Hepatocyte (in vitro differentiated cells): ENCODE measurements at regions not wholly inside any gene's neighbourhood (a gene's known extent, or its start where the extent isn't known, plus 50 kb on each side); places are given as distances from the start of the nearest gene placed in this dataset.
A peak's percentile ranks its signal among the peaks of the same experiment; 100 is the strongest.

Experiments
- DNase-seq: peaks from one replicate; pipeline ENCODE4 v3.0.0-alpha.2; 2016; ENCODE audit warnings: low spot score
- H2AFZ ChIP-seq: fragments of 200-600 bp; sonication (generic); 2 replicates; pipeline ENCODE4 v1.6.0; 2016; ENCODE audit warnings: antibody characterized with exemption, mild to moderate bottlenecking
- H3K27ac ChIP-seq: fragments of 200-600 bp; sonication (generic); 2 replicates; pipeline ENCODE4 v1.5.1; 2016; ENCODE audit warnings: mild to moderate bottlenecking
- H3K27me3 ChIP-seq: fragments of 200-600 bp; sonication (generic); 2 replicates; pipeline ENCODE4 v1.6.1; 2016
- H3K36me3 ChIP-seq: fragments of 200-600 bp; sonication (generic); replicated peaks from 2 replicates; pipeline ENCODE4 v1.5.1; 2016; ENCODE audit warnings: low read depth; ENCODE audit not compliant: insufficient read depth
- H3K4me1 ChIP-seq: fragments of 200-600 bp; sonication (generic); 2 replicates; pipeline ENCODE4 v1.5.1; 2016; ENCODE audit warnings: mild to moderate bottlenecking, moderate library complexity; ENCODE audit not compliant: insufficient read depth
- H3K4me2 ChIP-seq: fragments of 200-600 bp; sonication (generic); 2 replicates; pipeline ENCODE4 v1.6.0; 2016
- H3K4me3 ChIP-seq: fragments of 200-600 bp; sonication (generic); 2 replicates; pipeline ENCODE4 v1.5.1; 2016; ENCODE audit warnings: mild to moderate bottlenecking
- H3K79me2 ChIP-seq: fragments of 200-600 bp; sonication (generic); 2 replicates; pipeline ENCODE4 v1.6.0; 2017; ENCODE audit warnings: mild to moderate bottlenecking
- H3K9me2 ChIP-seq: fragments of 200-600 bp; sonication (generic); replicated peaks from 2 replicates; pipeline ENCODE4 v1.6.0; 2017; ENCODE audit warnings: mild to moderate bottlenecking; ENCODE audit not compliant: insufficient read depth
- H3K9me3 ChIP-seq: fragments of 200-600 bp; sonication (generic); 2 replicates; pipeline ENCODE4 v1.5.1; 2016; ENCODE audit warnings: low read depth, mild to moderate bottlenecking
- H4K20me1 ChIP-seq: fragments of 200-600 bp; sonication (generic); 2 replicates; pipeline ENCODE4 v1.6.0; 2016; ENCODE audit warnings: mild to moderate bottlenecking; ENCODE audit not compliant: insufficient read depth, poor library complexity, severe bottlenecking
- EZH2 ChIP-seq: fragments of 200-600 bp; sonication (generic); IDR thresholded peaks from 2 replicates; pipeline ENCODE4 v1.6.1; 2016; ENCODE audit warnings: antibody characterized with exemption, mild to moderate bottlenecking, borderline replicate concordance
- EZH2phosphoT487 ChIP-seq: fragments of 200-600 bp; sonication (generic); IDR thresholded peaks from one replicate; pipeline ENCODE4 v1.6.1; 2018; ENCODE audit warnings: antibody characterized with exemption, mild to moderate bottlenecking, low read depth, moderate library complexity; ENCODE audit not compliant: unreplicated experiment, severe bottlenecking
- WGBS: methylation state at CpG from one replicate; pipeline ENCODE4 v1.1.6; 2016; ENCODE audit warnings: low lambda C conversion rate; ENCODE audit errors: missing lambda C conversion rate; 5-methylcytosine and 5-hydroxymethylcytosine counted together
- TF ChIP-seq, protein P1 (sequence below): fragments of 200-600 bp; sonication (generic); IDR thresholded peaks from 2 replicates; pipeline ENCODE4 v1.5.1; 2016; ENCODE audit warnings: antibody characterized with exemption, mild to moderate bottlenecking; ENCODE audit not compliant: poor library complexity

DNA sequence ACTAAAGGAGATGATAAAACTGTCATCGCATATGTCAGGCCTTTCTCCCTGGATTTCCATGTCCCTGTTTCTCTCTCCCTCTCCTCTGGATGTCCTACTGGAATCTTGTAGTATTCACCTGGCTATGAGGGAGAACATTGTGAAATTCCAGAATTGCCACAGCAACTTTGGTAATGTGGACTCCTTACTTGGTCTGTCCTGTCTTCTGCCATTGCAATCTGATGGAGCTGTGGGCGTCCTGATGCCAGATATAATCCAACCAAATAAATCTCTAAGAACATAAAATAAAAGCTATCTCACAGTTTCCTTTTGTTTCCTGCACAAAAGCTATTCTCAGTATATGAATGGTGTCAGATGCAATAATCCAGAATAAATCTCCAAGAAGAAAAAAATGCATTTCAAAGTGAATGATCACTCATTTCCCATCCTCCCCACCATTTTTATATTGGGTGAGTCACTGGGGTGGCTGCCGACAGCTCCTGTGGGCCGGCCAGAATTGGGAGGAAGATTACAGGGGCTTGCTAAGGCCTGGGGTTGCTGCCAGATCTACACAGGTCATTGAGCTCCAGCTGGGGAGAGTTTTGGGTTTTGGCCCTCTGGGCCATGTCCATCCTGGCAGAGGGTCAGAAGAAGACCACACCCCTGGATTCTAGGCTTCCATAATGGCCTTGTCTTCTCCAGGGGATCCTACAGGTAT is 160.7 kb upstream of the PITX1 start:
- TF ChIP-seq EZH2phosphoT487 (no peak), EZH2 (no peak)
- TF ChIP-seq, protein P1, sequence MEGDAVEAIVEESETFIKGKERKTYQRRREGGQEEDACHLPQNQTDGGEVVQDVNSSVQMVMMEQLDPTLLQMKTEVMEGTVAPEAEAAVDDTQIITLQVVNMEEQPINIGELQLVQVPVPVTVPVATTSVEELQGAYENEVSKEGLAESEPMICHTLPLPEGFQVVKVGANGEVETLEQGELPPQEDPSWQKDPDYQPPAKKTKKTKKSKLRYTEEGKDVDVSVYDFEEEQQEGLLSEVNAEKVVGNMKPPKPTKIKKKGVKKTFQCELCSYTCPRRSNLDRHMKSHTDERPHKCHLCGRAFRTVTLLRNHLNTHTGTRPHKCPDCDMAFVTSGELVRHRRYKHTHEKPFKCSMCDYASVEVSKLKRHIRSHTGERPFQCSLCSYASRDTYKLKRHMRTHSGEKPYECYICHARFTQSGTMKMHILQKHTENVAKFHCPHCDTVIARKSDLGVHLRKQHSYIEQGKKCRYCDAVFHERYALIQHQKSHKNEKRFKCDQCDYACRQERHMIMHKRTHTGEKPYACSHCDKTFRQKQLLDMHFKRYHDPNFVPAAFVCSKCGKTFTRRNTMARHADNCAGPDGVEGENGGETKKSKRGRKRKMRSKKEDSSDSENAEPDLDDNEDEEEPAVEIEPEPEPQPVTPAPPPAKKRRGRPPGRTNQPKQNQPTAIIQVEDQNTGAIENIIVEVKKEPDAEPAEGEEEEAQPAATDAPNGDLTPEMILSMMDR, result no peak
- H3K4me2 ChIP-seq, result no peak overlapping the region
- H4K20me1 ChIP-seq, result no peaks in the 10 kb centered on the region
- no peak overlapping the region for H3K4me3 ChIP-seq
- no peaks in the 10 kb centered on the region for H3K9me3 ChIP-seq
- no peak overlapping the region for H3K27ac ChIP-seq
- H3K9me2 ChIP-seq, result no peaks in the 10 kb centered on the region
- H3K4me1 ChIP-seq, result peaks cover 14% of the 10 kb centered on the region
- no peak for DNase-seq
- no peak overlapping the region for H2AFZ ChIP-seq
- 77% methylated on average over 4 of the region's 4 CpGs for WGBS
- H3K79me2 ChIP-seq, result no peaks in the 10 kb centered on the region
- H3K27me3 ChIP-seq, result peaks cover 5% of the 10 kb centered on the region
- H3K36me3 ChIP-seq, result no peaks in the 10 kb centered on the region

DNA sequence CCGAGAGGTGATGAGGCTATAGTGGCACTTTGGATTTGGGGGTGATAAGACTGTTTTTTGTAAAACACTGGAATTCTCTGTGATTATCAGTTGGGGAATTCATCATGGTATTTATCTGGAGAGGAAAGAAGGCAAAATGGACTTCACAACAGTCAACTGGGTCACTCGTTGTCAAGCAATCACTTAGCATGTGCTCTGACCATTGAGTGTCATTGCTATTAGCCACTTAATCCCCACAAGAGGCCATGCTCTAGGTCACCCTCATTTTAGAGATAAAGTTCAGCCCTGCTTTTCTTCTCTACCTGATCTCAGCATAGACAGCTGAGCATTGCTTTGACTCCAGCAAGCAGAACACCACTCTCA is 160.1 kb upstream of the PITX1 start:
- WGBS, result 54% methylated on average over 2 of the region's 2 CpGs
- no peaks in the 10 kb centered on the region for H3K9me2 ChIP-seq
- peaks cover 14% of the 10 kb centered on the region for H3K4me1 ChIP-seq
- H3K27ac ChIP-seq, result no peak overlapping the region
- no peak overlapping the region for H3K4me2 ChIP-seq
- no peak overlapping the region for H2AFZ ChIP-seq
- no peaks in the 10 kb centered on the region for H3K9me3 ChIP-seq
- no peaks in the 10 kb centered on the region for H3K79me2 ChIP-seq
- TF ChIP-seq EZH2phosphoT487 (no peak), EZH2 (no peak)
- TF ChIP-seq, protein P1, result no peak
- peaks cover 5% of the 10 kb centered on the region for H3K27me3 ChIP-seq
- no peak for DNase-seq
- no peaks in the 10 kb centered on the region for H4K20me1 ChIP-seq
- H3K36me3 ChIP-seq, result no peaks in the 10 kb centered on the region
- H3K4me3 ChIP-seq, result no peak overlapping the region

DNA sequence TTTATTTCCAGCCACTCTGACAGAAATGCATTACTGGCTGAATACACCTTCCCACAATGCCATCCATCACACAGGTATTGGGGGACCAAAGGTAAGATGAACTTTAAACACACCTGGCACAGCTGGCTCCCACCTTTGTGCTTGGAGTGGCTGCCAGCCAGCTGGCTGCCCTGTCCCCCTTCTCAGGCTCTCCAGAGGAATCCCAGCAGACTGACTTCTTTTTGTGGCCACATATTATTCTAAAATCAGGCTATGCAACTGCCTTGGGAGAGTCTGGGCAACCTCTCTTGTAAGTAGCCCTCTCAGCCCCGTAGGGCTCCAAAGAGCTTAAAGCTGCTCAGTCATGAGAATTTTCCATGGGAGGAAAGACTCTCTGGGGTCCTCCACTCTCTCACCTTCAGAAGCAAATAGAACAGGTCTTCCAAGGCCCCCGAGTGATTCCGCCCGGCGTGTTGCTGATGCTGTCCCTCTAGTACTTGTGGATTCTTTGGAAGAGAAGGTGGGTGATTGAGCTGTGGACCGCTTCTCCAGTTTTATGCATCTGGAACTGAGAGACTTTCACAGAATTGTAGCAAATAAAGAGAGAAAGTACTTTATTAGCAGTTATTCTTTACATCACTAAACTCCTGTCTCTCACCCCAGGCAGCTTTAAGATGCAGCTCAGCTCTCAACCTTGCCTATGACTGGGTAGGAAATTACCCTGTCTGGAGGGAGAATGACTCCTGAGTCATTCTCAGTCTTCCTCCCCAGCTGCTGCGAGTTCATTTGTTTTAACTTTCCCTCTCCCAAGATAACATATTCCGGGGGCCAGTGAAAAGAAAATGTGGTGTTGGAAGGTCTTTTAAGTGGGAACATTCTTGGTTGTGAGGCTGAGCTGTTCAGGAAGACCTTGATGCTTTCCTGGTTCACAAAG is 159.4 kb upstream of the PITX1 start:
- H4K20me1 ChIP-seq, result no peaks in the 10 kb centered on the region
- peaks cover 4% of the 10 kb centered on the region for H3K79me2 ChIP-seq
- 58% methylated on average over 8 of the region's 8 CpGs for WGBS
- H3K9me2 ChIP-seq, result no peaks in the 10 kb centered on the region
- peak; percentile 30 for DNase-seq
- peaks cover 5% of the 10 kb centered on the region for H3K27me3 ChIP-seq
- H3K4me1 ChIP-seq, result peaks cover 14% of the 10 kb centered on the region
- H2AFZ ChIP-seq, result no peak overlapping the region
- H3K4me2 ChIP-seq, result no peak overlapping the region
- H3K4me3 ChIP-seq, result no peak overlapping the region
- no peaks in the 10 kb centered on the region for H3K9me3 ChIP-seq
- H3K27ac ChIP-seq, result no peak overlapping the region
- TF ChIP-seq EZH2phosphoT487 (no peak), EZH2 (no peak)
- TF ChIP-seq, protein P1, result no peak
- no peaks in the 10 kb centered on the region for H3K36me3 ChIP-seq
